ENCODE measurements at regions not wholly inside any gene's neighbourhood (a gene's known extent, or its start where the extent isn't known, plus 50 kb on each side); places are given as distances from the start of the nearest gene placed in this dataset.

DNA sequence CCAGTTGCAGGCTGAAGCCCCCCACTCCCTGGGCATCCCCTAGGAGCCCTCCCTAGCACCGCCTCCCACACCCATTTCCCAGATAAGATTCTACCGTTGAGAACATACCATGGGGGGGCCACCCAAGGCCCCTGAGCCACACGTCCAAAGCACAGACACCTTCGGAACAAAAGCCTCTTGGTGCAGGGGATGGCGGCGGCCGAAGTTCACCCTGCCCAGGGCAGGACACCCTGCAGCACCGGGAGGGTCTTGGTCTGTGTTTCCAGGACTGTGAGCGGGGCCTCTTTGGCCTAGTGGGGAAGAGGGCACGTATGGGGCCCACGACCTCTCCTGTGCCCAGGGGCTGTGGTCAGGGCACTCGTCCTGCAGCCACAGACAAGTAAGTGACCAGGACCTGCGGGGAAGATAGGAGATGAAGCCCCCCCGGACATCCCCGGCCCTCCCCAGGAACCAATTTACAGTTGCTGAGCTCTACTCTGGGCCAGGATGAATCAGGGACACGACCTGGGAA, 154.3 kb upstream of the C14orf180 start:
- TF ChIP-seq ESRRA (IDR thresholded peaks at IDR 0.05; ENCODE audit: borderline replicate concordance, low read length) (no peak), CTCF (IDR thresholded peaks at IDR 0.05) (no peak), POLR2A (IDR thresholded peaks at IDR 0.05; ENCODE audit: low read length) (no peak), PHF8 (IDR thresholded peaks at IDR 0.05; ENCODE audit: borderline replicate concordance, low read depth) (no peak), JUNB (IDR thresholded peaks at IDR 0.05) (no peak), RAD21 (conservative IDR thresholded peaks at IDR 0.05 in 1 of 2, IDR thresholded peaks at IDR 0.05 in 1 of 2) (no peak), JUN (IDR thresholded peaks at IDR 0.05) (no peak), RFX5 (IDR thresholded peaks at IDR 0.05) (no peak), MYC (IDR thresholded peaks at IDR 0.05; ENCODE audit: borderline replicate concordance, low read length) (no peak), POLR2AphosphoS2 (conservative IDR thresholded peaks at IDR 0.05; ENCODE audit: low read length) (no peak), CBX2 (IDR thresholded peaks at IDR 0.05; ENCODE audit: borderline replicate concordance, low read depth) (no peak)
- TF ChIP-seq, protein P1, sequence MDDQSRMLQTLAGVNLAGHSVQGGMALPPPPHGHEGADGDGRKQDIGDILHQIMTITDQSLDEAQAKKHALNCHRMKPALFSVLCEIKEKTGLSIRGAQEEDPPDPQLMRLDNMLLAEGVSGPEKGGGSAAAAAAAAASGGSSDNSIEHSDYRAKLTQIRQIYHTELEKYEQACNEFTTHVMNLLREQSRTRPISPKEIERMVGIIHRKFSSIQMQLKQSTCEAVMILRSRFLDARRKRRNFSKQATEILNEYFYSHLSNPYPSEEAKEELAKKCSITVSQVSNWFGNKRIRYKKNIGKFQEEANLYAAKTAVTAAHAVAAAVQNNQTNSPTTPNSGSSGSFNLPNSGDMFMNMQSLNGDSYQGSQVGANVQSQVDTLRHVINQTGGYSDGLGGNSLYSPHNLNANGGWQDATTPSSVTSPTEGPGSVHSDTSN (IDR thresholded peaks at IDR 0.05), result no peak
- TF ChIP-seq, protein P2, sequence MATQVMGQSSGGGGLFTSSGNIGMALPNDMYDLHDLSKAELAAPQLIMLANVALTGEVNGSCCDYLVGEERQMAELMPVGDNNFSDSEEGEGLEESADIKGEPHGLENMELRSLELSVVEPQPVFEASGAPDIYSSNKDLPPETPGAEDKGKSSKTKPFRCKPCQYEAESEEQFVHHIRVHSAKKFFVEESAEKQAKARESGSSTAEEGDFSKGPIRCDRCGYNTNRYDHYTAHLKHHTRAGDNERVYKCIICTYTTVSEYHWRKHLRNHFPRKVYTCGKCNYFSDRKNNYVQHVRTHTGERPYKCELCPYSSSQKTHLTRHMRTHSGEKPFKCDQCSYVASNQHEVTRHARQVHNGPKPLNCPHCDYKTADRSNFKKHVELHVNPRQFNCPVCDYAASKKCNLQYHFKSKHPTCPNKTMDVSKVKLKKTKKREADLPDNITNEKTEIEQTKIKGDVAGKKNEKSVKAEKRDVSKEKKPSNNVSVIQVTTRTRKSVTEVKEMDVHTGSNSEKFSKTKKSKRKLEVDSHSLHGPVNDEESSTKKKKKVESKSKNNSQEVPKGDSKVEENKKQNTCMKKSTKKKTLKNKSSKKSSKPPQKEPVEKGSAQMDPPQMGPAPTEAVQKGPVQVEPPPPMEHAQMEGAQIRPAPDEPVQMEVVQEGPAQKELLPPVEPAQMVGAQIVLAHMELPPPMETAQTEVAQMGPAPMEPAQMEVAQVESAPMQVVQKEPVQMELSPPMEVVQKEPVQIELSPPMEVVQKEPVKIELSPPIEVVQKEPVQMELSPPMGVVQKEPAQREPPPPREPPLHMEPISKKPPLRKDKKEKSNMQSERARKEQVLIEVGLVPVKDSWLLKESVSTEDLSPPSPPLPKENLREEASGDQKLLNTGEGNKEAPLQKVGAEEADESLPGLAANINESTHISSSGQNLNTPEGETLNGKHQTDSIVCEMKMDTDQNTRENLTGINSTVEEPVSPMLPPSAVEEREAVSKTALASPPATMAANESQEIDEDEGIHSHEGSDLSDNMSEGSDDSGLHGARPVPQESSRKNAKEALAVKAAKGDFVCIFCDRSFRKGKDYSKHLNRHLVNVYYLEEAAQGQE (IDR thresholded peaks at IDR 0.05), result no peak
- TF ChIP-seq, protein P3, sequence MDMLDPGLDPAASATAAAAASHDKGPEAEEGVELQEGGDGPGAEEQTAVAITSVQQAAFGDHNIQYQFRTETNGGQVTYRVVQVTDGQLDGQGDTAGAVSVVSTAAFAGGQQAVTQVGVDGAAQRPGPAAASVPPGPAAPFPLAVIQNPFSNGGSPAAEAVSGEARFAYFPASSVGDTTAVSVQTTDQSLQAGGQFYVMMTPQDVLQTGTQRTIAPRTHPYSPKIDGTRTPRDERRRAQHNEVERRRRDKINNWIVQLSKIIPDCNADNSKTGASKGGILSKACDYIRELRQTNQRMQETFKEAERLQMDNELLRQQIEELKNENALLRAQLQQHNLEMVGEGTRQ (IDR thresholded peaks at IDR 0.05), result no peak

Data from A549 (cell line).